ENCODE measurements at regions not wholly inside any gene's neighbourhood (a gene's known extent, or its start where the extent isn't known, plus 50 kb on each side); places are given as distances from the start of the nearest gene placed in this dataset.

- TF ChIP-seq POLR2A (IDR thresholded peaks at IDR 0.05): no peak
- TF ChIP-seq CTCF (IDR thresholded peaks at IDR 0.05): no peak
- Histone ChIP-seq H3K9me3 (no peaks in the 10 kb centered on the region), H3K27me3 (no peaks in the 10 kb centered on the region), H3K4me1 (no peaks in the 10 kb centered on the region), H3K27ac (no peak overlapping the region), H3K36me3 (replicated peaks in 1 of 2; ENCODE audit: insufficient read depth in 1 of 2, low read depth in 2 of 2) (no peaks in the 10 kb centered on the region), H3K4me3 (no peak overlapping the region)
- ATAC-seq (no peak), DNase-seq (no peak)
- 65 to 79% methylated on average over 3 to 5 of the region's 5 CpGs for WGBS, 2 donors
- intact Hi-C loops (cut with DNase I): no loop called here
These were observed 136.7 kb upstream of the SATB2 start for GRCh38 chr2:199594443-199594842.

DNA sequence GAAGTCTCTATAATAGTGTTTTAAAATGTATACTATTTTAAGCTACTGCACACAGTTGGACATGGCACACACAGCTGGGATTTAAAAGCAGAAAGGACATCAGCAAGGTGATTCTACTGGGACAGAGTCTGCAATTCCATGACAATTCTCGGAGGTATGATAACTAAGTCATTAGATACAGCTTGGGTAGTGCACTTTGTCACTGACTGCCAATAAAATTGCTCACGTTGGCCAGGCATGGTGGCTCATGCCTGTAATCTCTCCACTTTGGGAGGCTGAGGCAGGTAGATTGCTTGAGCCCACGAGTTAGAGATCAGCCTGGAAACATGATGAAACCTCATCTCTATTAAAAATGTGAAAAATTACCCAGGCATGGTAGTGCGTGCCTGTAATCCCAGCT lies 134.1 kb upstream of the SATB2 start:
- intact Hi-C loops (cut with DNase I): no loop called here
- 42 to 50% methylated on average over 4 of the region's 4 CpGs for WGBS, 2 donors
- ATAC-seq: no peak

GRCh38 chr2:199590321-199591203 lies 132.8 kb upstream of the SATB2 start:
- H3K4me1 ChIP-seq: no peaks in the 10 kb centered on the region
- no peaks in the 10 kb centered on the region for H3K27me3 ChIP-seq
- H3K9me3 ChIP-seq: no peaks in the 10 kb centered on the region
- intact Hi-C loops (cut with DNase I): no loop called here
- no peak for DNase-seq
- H3K36me3 ChIP-seq (replicated peaks in 1 of 2; ENCODE audit: insufficient read depth in 1 of 2, low read depth in 2 of 2): no peaks in the 10 kb centered on the region
- no peak overlapping the region for H3K27ac ChIP-seq
- ATAC-seq: no peak
- TF ChIP-seq POLR2A (IDR thresholded peaks at IDR 0.05): no peak
- 36 to 47% methylated on average over 5 of the region's 5 CpGs for WGBS, 2 donors
- H3K4me3 ChIP-seq: no peak overlapping the region

More for the DNA sequence above, 134.1 kb upstream of the SATB2 start:
- no peaks in the 10 kb centered on the region for H3K9me3 ChIP-seq
- no peak overlapping the region for H3K27ac ChIP-seq
- no peaks in the 10 kb centered on the region for H3K27me3 ChIP-seq
- no peaks in the 10 kb centered on the region for H3K36me3 ChIP-seq (replicated peaks in 1 of 2; ENCODE audit: insufficient read depth in 1 of 2, low read depth in 2 of 2)
- no peaks in the 10 kb centered on the region for H3K4me1 ChIP-seq
- TF ChIP-seq POLR2A (IDR thresholded peaks at IDR 0.05): no peak
- TF ChIP-seq CTCF (IDR thresholded peaks at IDR 0.05): no peak
- no peak overlapping the region for H3K4me3 ChIP-seq
- no peak for DNase-seq

GRCh38 chr2:199589306-199589705 lies 131.6 kb upstream of the SATB2 start:
- Histone ChIP-seq H3K36me3 (replicated peaks in 1 of 2; ENCODE audit: insufficient read depth in 1 of 2, low read depth in 2 of 2) (no peaks in the 10 kb centered on the region), H3K27ac (no peak overlapping the region), H3K4me3 (no peak overlapping the region), H3K4me1 (no peaks in the 10 kb centered on the region), H3K27me3 (no peaks in the 10 kb centered on the region), H3K9me3 (no peaks in the 10 kb centered on the region)
- TF ChIP-seq CTCF (IDR thresholded peaks at IDR 0.05): no peak
- no peak for TF ChIP-seq POLR2A (IDR thresholded peaks at IDR 0.05)
- intact Hi-C loops (cut with DNase I): no loop called here
- 46 to 57% methylated on average over 11 of the region's 11 CpGs for WGBS, 2 donors
- no peak for DNase-seq
- ATAC-seq: no peak

DNA sequence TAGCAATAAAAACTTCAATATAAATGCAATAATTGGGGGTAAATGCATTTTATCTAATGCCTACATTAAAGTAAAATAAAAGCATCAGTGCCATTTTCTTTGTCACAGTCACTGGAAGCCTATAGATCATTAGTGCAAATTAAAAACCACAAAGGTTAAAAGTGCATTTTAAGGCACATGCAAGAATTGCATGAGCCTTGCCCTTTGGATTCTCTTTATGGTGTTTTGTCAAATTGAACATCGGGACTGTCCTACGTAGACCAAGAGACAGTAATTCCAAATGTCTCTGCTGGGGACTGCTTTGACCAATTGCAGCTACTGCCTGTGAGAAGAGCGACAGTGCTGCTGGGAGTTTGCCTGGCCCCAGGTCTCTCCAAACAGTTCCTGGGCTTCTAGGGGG lies 130.3 kb upstream of the SATB2 start:
- Histone ChIP-seq H3K4me1 (no peaks in the 10 kb centered on the region), H3K27ac (no peak overlapping the region), H3K4me3 (no peak overlapping the region), H3K27me3 (no peaks in the 10 kb centered on the region), H3K9me3 (no peaks in the 10 kb centered on the region), H3K36me3 (replicated peaks in 1 of 2; ENCODE audit: insufficient read depth in 1 of 2, low read depth in 2 of 2) (no peaks in the 10 kb centered on the region)
- 66 to 83% methylated on average over 3 of the region's 3 CpGs for WGBS, 2 donors
- ATAC-seq (no peak), DNase-seq (no peak)
- TF ChIP-seq CTCF (IDR thresholded peaks at IDR 0.05): no peak
- no peak for TF ChIP-seq POLR2A (IDR thresholded peaks at IDR 0.05)
- intact Hi-C loops (cut with DNase I): no loop called here
